ENCODE measurements at regions not wholly inside any gene's neighbourhood (a gene's known extent, or its start where the extent isn't known, plus 50 kb on each side); places are given as distances from the start of the nearest gene placed in this dataset.

- Histone ChIP-seq H3K27ac (ENCODE audit: control insufficient read depth, insufficient read depth) (no peak overlapping the region), H2AFZ (ENCODE audit: control insufficient read depth, low read depth, low read length) (no peak overlapping the region), H3K36me3 (ENCODE audit: control insufficient read depth in 2 of 2, insufficient read depth in 2 of 2, low read length in 1 of 2) (no peaks in the 10 kb centered on the region), H3K4me1 (ENCODE audit: control insufficient read depth, insufficient read depth, low read length) (no peaks in the 10 kb centered on the region), H3K27me3 (replicated peaks in 1 of 2; ENCODE audit: control insufficient read depth in 2 of 2, insufficient read depth in 2 of 2, low read length in 1 of 2) (peaks cover 0 to 3% of the 10 kb centered on the region in 2 experiments; a peak in 2 of 4 replicates), H3K4me3 (no peak overlapping the region), H3K9me3 (replicated peaks; ENCODE audit: control insufficient read depth, insufficient read depth, low read length) (no peaks in the 10 kb centered on the region), H3K9ac (ENCODE audit: control insufficient read depth, insufficient read depth, low read length) (no peak overlapping the region), H3K79me2 (ENCODE audit: control insufficient read depth, insufficient read depth, low read length) (no peaks in the 10 kb centered on the region), H4K20me1 (ENCODE audit: control insufficient read depth, insufficient read depth) (no peaks in the 10 kb centered on the region), H3K4me2 (ENCODE audit: control insufficient read depth, insufficient read depth) (no peak overlapping the region)
- DNase-seq (ENCODE audit: low read depth, low spot score) (no peak), ATAC-seq (no peak), FAIRE-seq (no peak)
- POLR2A ChIA-PET: no interaction called here
- intact Hi-C loops (cut with micrococcal nuclease; ENCODE audit: unreplicated experiment) (no loop called here), in situ Hi-C loops (cut with MboI) (no loop called here)
- TF ChIP-seq RELA (IDR thresholded peaks at IDR 0.05; ENCODE audit: borderline replicate concordance, partially characterized antibody): no peak
- CTCF ChIA-PET: interaction anchor here (1.3 kb wide), 1 partner anchor 11 kb away, joined by 3 read pairs; no protein-coding TSS in a partner anchor
- 32% methylated on average over 7 of the region's 7 CpGs for WGBS (ENCODE audit: insufficient coverage, insufficient replicate concordance, low lambda C conversion rate, missing lambda C conversion rate)
- BruUV-seq (replicated peaks): no TSS peak
- SMC1A ChIA-PET (ENCODE audit: uncharacterized antibody, unreplicated experiment): no interaction called here
- RAD21 ChIA-PET (ENCODE audit: unreplicated experiment): interaction anchor here (1.5 kb wide), 1 partner anchor 373 kb away, joined by 3 read pairs; no protein-coding TSS in a partner anchor
These were observed 216.2 kb downstream of the TFCP2L1 start for GRCh38 chr2:121068851-121069250.

DNA sequence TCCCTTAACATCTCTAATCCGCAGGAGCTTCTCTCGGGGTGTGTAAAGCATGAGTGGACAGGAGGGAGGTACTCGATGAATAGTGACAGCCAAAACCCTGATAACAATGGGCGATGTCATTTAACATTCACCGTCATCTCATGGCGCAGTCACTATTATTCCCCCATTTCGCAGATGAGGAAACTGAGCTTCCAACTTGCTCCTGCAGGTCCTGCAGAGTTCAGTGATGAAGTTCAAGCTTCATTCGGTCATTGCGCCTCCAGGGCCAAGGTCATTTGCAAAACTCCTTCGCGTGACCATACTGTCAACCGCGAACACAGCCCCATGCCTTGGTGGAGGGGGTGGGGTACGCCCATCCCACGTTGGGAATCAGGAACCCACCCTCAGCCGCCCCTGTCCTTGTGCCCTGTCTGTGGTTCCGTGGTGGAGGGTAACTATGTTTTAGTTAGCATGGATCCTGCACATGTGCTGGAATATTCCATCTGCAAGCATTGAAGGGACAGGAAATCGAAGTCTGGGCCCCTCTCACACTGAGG, 215.5 kb downstream of the TFCP2L1 start:
- Histone ChIP-seq H4K20me1 (ENCODE audit: control insufficient read depth, insufficient read depth) (no peaks in the 10 kb centered on the region), H3K9me3 (replicated peaks; ENCODE audit: control insufficient read depth, insufficient read depth, low read length) (no peaks in the 10 kb centered on the region), H3K9ac (ENCODE audit: control insufficient read depth, insufficient read depth, low read length) (no peak overlapping the region), H3K27me3 (replicated peaks in 1 of 2; ENCODE audit: control insufficient read depth in 2 of 2, insufficient read depth in 2 of 2, low read length in 1 of 2) (peaks cover 0 to 3% of the 10 kb centered on the region in 2 experiments; a peak in 2 of 4 replicates), H3K36me3 (ENCODE audit: control insufficient read depth in 2 of 2, insufficient read depth in 2 of 2, low read length in 1 of 2) (no peaks in the 10 kb centered on the region), H3K79me2 (ENCODE audit: control insufficient read depth, insufficient read depth, low read length) (no peaks in the 10 kb centered on the region), H3K4me1 (ENCODE audit: control insufficient read depth, insufficient read depth, low read length) (no peaks in the 10 kb centered on the region), H3K4me3 (no peak overlapping the region), H3K27ac (ENCODE audit: control insufficient read depth, insufficient read depth) (no peak overlapping the region), H2AFZ (ENCODE audit: control insufficient read depth, low read depth, low read length) (no peak overlapping the region), H3K4me2 (ENCODE audit: control insufficient read depth, insufficient read depth) (no peak overlapping the region)
- intact Hi-C loops (cut with micrococcal nuclease; ENCODE audit: unreplicated experiment) (no loop called here), in situ Hi-C loops (cut with MboI) (no loop called here)
- DNase-seq (ENCODE audit: low read depth, low spot score) (no peak), FAIRE-seq (no peak), ATAC-seq (no peak)
- CTCF ChIA-PET: no interaction called here
- 50% methylated on average over 18 of the region's 18 CpGs for WGBS (ENCODE audit: insufficient coverage, insufficient replicate concordance, low lambda C conversion rate, missing lambda C conversion rate)
- RAD21 ChIA-PET (ENCODE audit: unreplicated experiment): no interaction called here
- SMC1A ChIA-PET (ENCODE audit: uncharacterized antibody, unreplicated experiment): no interaction called here
- BruUV-seq (replicated peaks): no TSS peak
- POLR2A ChIA-PET: no interaction called here
- TF ChIP-seq, protein P1, sequence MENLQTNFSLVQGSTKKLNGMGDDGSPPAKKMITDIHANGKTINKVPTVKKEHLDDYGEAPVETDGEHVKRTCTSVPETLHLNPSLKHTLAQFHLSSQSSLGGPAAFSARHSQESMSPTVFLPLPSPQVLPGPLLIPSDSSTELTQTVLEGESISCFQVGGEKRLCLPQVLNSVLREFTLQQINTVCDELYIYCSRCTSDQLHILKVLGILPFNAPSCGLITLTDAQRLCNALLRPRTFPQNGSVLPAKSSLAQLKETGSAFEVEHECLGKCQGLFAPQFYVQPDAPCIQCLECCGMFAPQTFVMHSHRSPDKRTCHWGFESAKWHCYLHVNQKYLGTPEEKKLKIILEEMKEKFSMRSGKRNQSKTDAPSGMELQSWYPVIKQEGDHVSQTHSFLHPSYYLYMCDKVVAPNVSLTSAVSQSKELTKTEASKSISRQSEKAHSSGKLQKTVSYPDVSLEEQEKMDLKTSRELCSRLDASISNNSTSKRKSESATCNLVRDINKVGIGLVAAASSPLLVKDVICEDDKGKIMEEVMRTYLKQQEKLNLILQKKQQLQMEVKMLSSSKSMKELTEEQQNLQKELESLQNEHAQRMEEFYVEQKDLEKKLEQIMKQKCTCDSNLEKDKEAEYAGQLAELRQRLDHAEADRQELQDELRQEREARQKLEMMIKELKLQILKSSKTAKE (IDR thresholded peaks at IDR 0.05; ENCODE audit: low read depth, poor library complexity, severe bottlenecking): no peak
- TF ChIP-seq ZBTB40 (IDR thresholded peaks at IDR 0.05; ENCODE audit: borderline replicate concordance): no peak
- no peak for TF ChIP-seq NR2C1 (IDR thresholded peaks at IDR 0.05)
- TF ChIP-seq PAX5 (IDR thresholded peaks at IDR 0.05; ENCODE audit: borderline replicate concordance, low read depth, low read length): no peak
- no peak for TF ChIP-seq SREBF1 (IDR thresholded peaks at IDR 0.05; ENCODE audit: low read length)
- TF ChIP-seq TCF12 (IDR thresholded peaks at IDR 0.05; ENCODE audit: low read depth, low read length): no peak
- no peak for TF ChIP-seq CBX5 (IDR thresholded peaks at IDR 0.05; ENCODE audit: low read depth)
- no peak for TF ChIP-seq EZH2 (IDR thresholded peaks at IDR 0.05; ENCODE audit: borderline replicate concordance, control insufficient read depth, low read depth, low read length)
